Activated T-cell treated with anti-CD3 and anti-CD28 coated beads, Interleukin-2, amount 50 U/mL, for 72 hours (primary cell): ENCODE measurements at regions not wholly inside any gene's neighbourhood (a gene's known extent, or its start where the extent isn't known, plus 50 kb on each side); places are given as distances from the start of the nearest gene placed in this dataset.
"Not testable (repeated sequence)": the region's sequence is repeated elsewhere in the genome, so short reads cannot be mapped to it uniquely, and the experiment has no call there.

Source experiments
- ATAC-seq, 2 donors: fragments of 150-1000 bp; cut with Tn5 transposase; replicated peaks in 1 of 2; 2 replicates each; pipeline ENCODE4 v1.10.0; 2021; ENCODE audit warnings: moderate library complexity in 2 of 2, mild to moderate bottlenecking in 1 of 2
- DNase-seq, 2 donors: peaks; one replicate each; pipeline ENCODE4 v3.0.0; 2021 to 2022; ENCODE audit warnings: mixed read lengths in 1 of 2
- H3K27ac Mint-ChIP-seq: one replicate; pipeline ENCODE4 v1.8.0; 2022; ENCODE audit warnings: mild to moderate bottlenecking, moderate library complexity, mixed read lengths
- H3K27me3 Mint-ChIP-seq: one replicate; pipeline ENCODE4 v1.8.0; 2022; ENCODE audit warnings: low read depth, mixed read lengths
- H3K36me3 Mint-ChIP-seq, 2 donors: one replicate each; pipeline ENCODE4 v1.8.0; 2022; ENCODE audit warnings: mixed read lengths in 2 of 2, mild to moderate bottlenecking in 1 of 2; ENCODE audit not compliant: insufficient read depth in 2 of 2
- H3K4me1 Mint-ChIP-seq: one replicate; pipeline ENCODE4 v1.8.0; 2022; ENCODE audit warnings: low read depth, mixed read lengths
- H3K4me3 Mint-ChIP-seq, 2 donors: one replicate each; pipeline ENCODE4 v1.8.0; 2022; ENCODE audit warnings: mild to moderate bottlenecking in 2 of 2, mixed read lengths in 2 of 2, moderate library complexity in 2 of 2
- H3K9me3 Mint-ChIP-seq, 2 donors: one replicate each; pipeline ENCODE4 v1.8.0; 2022; ENCODE audit warnings: mixed read lengths in 2 of 2

DNA sequence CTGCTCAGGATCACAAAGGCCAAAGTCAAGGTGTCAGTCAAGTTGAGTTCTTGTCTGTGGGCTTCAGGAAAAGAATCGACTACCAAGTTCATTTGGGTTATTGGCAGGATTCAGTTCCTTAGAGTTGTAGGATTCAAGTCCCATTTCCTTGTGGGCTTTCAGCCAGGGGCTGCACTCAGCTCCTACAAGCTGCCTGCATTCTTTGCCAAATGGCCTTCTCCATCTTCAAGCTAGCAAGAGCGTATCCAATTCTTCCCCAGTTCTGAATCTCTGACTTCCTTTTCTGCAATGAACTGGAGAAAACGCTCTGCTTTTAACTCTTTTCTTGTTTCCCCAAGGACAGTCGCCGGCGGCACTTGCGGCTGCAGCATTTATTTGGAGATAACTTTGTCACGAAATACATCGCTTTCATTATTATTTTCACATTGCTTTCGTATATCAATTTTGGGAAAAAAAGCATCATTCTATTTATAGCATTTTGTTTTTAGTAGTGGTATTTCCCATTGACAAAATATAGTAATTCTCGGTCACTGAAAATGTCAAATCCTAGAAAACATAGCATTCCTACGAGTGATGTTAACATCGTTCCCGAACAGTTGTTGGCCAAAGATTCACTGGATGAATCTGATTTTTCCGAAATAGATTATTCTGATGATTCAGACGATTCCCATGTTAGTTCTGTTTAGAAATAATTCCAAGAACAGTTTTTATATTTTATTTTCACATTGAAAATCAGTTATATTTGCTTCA is 59.6 kb upstream of the SERPINE2 start:
- Mint-ChIP-seq H3K4me3 (no peak overlapping the region), H3K27ac (no peak overlapping the region), H3K9me3 (no peaks in the 10 kb centered on the region), H3K27me3 (peaks cover 34% of the 10 kb centered on the region), H3K4me1 (peaks cover 17% of the 10 kb centered on the region), H3K36me3 (no peaks in the 10 kb centered on the region)
- no peak for DNase-seq
- ATAC-seq: no peak

GRCh38 chr2:224094413-224094812 is 55.3 kb upstream of the SERPINE2 start:
- ATAC-seq (no peak), DNase-seq (no peak)
- Mint-ChIP-seq H3K4me1 (peaks cover 7% of the 10 kb centered on the region), H3K27ac (no peak overlapping the region), H3K36me3 (no peaks in the 10 kb centered on the region), H3K4me3 (no peak overlapping the region), H3K27me3 (peaks cover 22% of the 10 kb centered on the region), H3K9me3 (no peaks in the 10 kb centered on the region)

- H3K36me3 Mint-ChIP-seq, H3K27ac Mint-ChIP-seq, H3K4me3 Mint-ChIP-seq, ATAC-seq, DNase-seq, H3K4me1 Mint-ChIP-seq, H3K9me3 Mint-ChIP-seq: not testable (repeated sequence)
- peaks cover 16% of the 10 kb centered on the region for H3K27me3 Mint-ChIP-seq
Measured at GRCh38 chr2:224091671-224092070, 52.6 kb upstream of the SERPINE2 start.

GRCh38 chr2:224089606-224090005 is 50.5 kb upstream of the SERPINE2 start:
- not testable (repeated sequence) for H3K27me3 Mint-ChIP-seq, H3K4me3 Mint-ChIP-seq, H3K4me1 Mint-ChIP-seq, DNase-seq, H3K36me3 Mint-ChIP-seq, H3K27ac Mint-ChIP-seq, ATAC-seq, H3K9me3 Mint-ChIP-seq
